NCI-H748 treated with DMSO at 0.1 percent for 48 hours (cell line): ENCODE measurements at regions not wholly inside any gene's neighbourhood (a gene's known extent, or its start where the extent isn't known, plus 50 kb on each side); places are given as distances from the start of the nearest gene placed in this dataset.
"Not testable (repeated sequence)": the region's sequence is repeated elsewhere in the genome, so short reads cannot be mapped to it uniquely, and the experiment has no call there.

Source experiments
- DNase-seq: peaks from one replicate; lab custom pipeline; 2025; lab: John Stamatoyannopoulos, UW

GRCh38 chr6:85961746-85962145 lies 319.1 kb upstream of the SYNCRIP start:
- no peak for DNase-seq

GRCh38 chr6:85961125-85961524 lies 318.4 kb upstream of the SYNCRIP start:
- DNase-seq: no peak

- no peak for DNase-seq
Observed at GRCh38 chr6:85948481-85948880, 305.8 kb upstream of the SYNCRIP start.

GRCh38 chr6:85945459-85946185 lies 302.9 kb upstream of the SYNCRIP start:
- DNase-seq: no peak

GRCh38 chr6:85944776-85945175 lies 302.1 kb upstream of the SYNCRIP start:
- DNase-seq: no peak

- no peak for DNase-seq
Observed at GRCh38 chr6:85942844-85943243, 300.2 kb upstream of the SYNCRIP start.

GRCh38 chr6:85936916-85937315 lies 294.2 kb upstream of the SYNCRIP start:
- no peak for DNase-seq

GRCh38 chr6:85923013-85923430 lies 280.3 kb upstream of the SYNCRIP start:
- peak; percentile 58 for DNase-seq

- DNase-seq: no peak
Observed at GRCh38 chr6:85920782-85921181, 278.1 kb upstream of the SYNCRIP start.

GRCh38 chr6:85917522-85917921 lies 274.8 kb upstream of the SYNCRIP start:
- DNase-seq: no peak

GRCh38 chr6:85913001-85913400 lies 270.3 kb upstream of the SYNCRIP start:
- no peak for DNase-seq

GRCh38 chr6:85912582-85912981 lies 269.9 kb upstream of the SYNCRIP start:
- DNase-seq: no peak

GRCh38 chr6:85911067-85911466 lies 268.4 kb upstream of the SYNCRIP start:
- no peak for DNase-seq

GRCh38 chr6:85908120-85908519 lies 265.4 kb upstream of the SYNCRIP start:
- DNase-seq: not testable (repeated sequence)

GRCh38 chr6:85892346-85892745 lies 249.7 kb upstream of the SYNCRIP start:
- no peak for DNase-seq

- no peak for DNase-seq
Observed at GRCh38 chr6:85887461-85887860, 244.8 kb upstream of the SYNCRIP start.

- no peak for DNase-seq
Observed at GRCh38 chr6:85868685-85869084, 226.0 kb upstream of the SYNCRIP start.

GRCh38 chr6:85867595-85867994 lies 224.9 kb upstream of the SYNCRIP start:
- no peak for DNase-seq

- no peak for DNase-seq
Observed at GRCh38 chr6:85866758-85867401, 224.2 kb upstream of the SYNCRIP start.

GRCh38 chr6:85866370-85866730 lies 223.7 kb upstream of the SYNCRIP start:
- no peak for DNase-seq

- DNase-seq: peak; percentile 4
Observed at GRCh38 chr6:85865420-85866369, 223.0 kb upstream of the SYNCRIP start.
